HG03175 (cell line): ENCODE measurements at regions not wholly inside any gene's neighbourhood (a gene's known extent, or its start where the extent isn't known, plus 50 kb on each side); places are given as distances from the start of the nearest gene placed in this dataset.

Experiments
- ATAC-seq: cut with Tn5 transposase; IDR thresholded peaks from one replicate; pipeline ENCODE4 v1.9.1; 2021; ENCODE audit warnings: mild to moderate bottlenecking, moderate library complexity; ENCODE audit not compliant: unreplicated experiment

GRCh38 chr2:128623776-128624761 is 305.4 kb upstream of the HS6ST1 start:
- peak; percentile 65 for ATAC-seq

DNA sequence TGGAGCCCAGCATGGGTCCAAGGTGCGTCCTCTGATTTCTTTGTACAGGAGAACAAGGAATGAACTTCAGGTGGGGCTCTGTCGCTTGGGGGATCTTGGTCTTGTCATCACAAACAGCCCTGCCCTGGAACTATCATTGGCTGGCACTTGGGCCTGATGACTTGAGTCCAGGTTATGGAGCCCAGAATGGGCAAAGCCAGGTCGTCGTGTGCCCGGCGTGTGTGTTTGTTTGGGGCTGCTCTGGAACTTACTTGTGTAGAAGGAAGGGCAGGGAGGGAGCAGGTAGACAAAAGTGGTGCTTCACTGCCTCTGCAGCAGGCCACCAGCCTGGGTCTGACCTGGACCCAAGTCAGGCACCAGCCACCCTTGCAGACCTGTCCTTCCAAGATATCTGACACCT is 306.3 kb upstream of the HS6ST1 start:
- ATAC-seq = no peak

DNA sequence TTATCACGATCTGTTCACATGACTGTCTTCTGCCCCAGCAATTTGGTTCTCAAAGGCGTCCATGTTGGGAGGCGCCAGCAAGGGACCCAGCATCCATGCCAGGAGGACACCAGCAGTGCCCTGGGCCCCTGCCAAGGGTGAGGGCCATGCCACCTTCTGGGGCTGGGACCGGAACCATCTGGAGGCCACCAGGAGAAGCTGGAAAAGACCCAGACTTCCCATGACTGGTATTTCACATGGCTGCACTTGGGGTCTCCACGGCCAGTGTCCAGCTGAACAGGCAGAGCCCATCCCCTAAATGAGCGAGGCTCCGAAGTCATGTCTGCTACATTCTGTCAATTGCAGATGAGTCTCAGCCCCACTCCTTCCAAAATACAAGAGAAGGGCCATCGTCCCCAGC is 306.8 kb upstream of the HS6ST1 start:
- ATAC-seq = no peak

DNA sequence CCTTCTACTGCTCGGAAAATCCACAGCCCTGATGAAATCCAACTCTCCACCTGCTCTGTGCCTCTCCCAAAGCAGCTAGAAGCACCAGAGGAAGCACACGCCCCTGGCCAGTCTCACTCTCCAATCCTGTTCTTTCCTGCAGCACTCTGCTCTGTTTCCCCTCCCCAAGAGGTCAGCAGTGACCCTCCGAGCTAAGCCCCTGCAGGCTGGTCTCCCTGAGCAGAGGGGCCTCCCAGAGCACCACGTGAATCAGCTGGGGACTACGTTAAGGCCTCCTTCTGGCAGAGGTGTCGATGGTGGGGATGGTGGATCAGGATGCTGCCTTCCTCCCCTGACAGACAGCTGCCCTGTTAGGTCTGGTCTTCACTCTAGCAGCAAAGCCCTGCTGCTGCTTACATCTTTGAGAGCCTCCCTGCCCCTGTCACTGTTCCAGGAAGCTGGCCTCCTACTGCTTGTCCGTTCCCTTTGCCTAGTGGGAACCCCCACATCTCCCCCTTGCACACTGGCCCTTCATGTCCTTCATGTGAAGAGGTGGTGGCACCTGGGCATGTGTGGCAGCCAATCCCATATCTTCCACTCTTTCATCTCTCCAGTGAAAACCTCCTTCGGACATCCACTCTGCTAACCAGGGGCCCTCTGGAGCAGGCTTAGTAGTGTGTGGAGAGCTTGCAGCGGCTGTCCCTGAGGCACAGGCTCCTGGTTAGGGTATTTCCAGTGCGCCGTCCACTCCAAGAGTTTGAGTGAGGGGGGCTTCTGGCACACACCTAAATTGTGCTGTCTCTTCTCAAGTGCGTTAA is 307.5 kb upstream of the HS6ST1 start:
- no peak for ATAC-seq

- no peak for ATAC-seq
Observed at GRCh38 chr2:128626760-128627511, 308.3 kb upstream of the HS6ST1 start.

- no peak for ATAC-seq
Observed at GRCh38 chr2:128628206-128628605, 309.5 kb upstream of the HS6ST1 start.

- no peak for ATAC-seq
Observed at GRCh38 chr2:128628996-128629395, 310.3 kb upstream of the HS6ST1 start.

DNA sequence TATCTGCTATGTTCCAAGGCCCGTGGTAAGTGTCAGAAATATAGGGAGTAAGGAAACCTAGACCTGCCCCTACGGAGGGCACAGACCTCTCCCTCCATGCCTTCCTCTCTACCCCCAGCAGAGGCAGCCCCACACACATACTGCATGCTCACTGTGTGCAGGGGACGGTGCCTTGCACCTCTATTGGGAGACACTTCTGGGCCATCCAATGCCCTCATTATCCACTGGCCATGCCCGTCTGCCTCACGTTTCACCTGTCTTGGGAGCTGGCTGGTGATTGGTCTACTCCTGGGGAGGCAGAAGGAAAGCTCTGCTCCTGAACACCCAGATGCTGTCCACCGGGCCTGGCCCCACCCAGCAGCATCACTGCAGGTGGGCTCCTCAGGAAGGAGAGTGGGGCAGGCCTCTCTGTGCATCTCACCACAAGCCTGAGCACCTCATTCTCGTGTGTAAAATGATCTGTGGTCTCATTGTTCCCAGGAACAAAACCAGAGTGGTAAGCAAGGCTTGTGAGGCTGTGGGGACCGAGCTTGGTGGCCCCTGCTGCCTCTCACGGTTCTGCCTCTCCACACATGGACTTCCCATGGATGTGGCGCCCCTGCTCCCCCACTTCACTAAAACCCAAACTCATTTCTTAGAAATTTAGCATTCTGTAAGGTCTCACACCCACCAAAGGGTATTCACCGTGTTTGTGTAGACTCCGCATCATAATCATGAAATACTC is 312.5 kb upstream of the HS6ST1 start:
- ATAC-seq = no peak

DNA sequence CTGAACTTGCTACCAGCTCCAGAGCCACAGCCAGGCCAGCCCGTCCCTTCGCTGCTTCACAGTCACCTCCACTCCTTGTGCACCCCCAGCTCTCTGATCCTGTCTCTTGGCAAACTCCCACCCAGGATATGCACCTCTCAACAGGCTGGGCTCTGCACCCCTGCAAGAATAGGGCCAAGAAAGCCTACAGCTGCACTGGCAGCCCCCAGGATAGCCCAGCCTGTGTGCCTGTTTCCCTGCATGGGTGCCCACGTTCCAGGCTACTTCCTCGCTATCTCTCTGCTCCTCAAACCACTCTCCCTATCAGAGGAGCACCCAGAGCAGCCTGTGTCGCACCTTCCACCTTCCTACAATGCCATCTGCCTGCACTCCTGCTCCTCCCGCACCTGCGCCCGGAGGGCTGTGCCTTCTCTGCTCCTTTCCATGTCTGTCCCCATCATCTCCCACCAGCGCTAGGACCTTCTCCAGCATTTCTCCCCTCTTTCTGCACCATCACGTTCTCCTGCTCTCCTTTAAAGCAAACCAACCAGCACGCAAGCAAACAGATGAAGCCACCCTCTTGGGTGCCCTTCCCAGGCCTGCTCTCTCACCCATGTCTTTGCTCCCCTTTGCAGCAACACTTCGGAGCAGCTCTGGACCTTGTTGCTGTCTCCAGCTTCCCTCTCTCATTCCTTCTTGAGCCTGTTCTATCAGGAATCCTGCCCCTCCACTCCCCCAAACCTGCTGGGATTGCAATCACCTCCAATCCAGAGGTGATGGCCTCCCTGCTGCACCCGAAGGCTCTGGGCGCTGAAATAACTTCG is 313.2 kb upstream of the HS6ST1 start:
- no peak for ATAC-seq

- no peak for ATAC-seq
Observed at GRCh38 chr2:128632501-128632800, 313.8 kb upstream of the HS6ST1 start.

DNA sequence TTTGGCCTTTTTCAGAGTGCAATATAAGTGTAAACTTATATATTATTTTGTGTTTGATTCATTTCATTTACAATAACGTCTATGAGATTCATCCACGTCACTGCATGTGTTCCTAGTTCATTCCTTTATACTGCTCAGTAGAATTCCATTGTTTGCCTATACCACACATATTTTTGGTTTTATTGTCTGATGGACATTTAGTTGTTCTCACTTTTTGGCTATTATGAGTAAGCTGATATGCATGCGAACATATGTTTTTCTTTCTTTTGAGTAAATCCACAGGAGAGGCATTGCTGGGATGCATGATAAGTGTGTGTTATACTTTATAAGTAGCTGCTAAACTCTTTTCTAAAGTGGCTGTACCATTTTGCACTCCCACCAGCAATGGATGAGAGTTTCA is 314.8 kb upstream of the HS6ST1 start:
- no peak for ATAC-seq

- no peak for ATAC-seq
Observed at GRCh38 chr2:128635361-128635900, 316.8 kb upstream of the HS6ST1 start.

- ATAC-seq = no peak
Observed at GRCh38 chr2:128636802-128637147, 318.1 kb upstream of the HS6ST1 start.

GRCh38 chr2:128637481-128638155 is 318.9 kb upstream of the HS6ST1 start:
- ATAC-seq = no peak

DNA sequence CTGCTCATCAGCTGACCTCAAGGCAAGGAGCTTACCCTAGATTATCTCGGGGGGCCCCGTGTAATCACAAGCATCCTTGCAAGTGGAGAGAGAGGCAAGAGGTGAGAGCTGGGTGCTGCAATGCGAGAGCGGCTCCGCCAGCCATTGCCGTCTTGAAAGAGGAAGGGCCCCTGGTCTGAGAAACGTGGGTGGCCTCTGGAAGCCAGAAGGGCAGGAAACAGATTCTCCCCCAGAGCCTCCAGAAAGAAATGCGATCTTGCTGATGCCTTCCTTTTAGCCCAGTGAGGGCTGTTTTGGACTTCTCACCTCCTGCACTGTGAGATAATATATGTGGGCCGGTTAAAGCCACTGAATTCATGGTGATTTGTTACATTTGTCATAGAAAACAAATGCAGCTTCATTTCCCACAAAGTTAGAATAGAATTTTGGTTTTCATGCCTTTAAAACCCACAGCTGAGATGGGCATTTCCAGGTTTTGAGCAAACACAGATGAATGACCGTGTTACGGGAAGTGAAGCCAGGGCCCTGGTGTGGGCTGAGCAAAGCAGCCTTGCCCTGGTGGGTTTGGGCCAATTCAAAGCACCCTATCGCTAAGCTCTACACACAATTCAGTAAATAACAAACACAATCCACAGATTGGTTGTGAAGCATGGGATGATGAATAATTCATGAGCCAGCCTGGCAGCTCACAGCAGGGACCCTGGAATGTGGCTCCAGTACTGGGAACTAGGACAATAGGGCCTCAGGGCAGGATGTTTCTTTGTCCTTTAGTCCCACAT is 319.9 kb upstream of the HS6ST1 start:
- ATAC-seq = no peak

GRCh38 chr2:128639120-128639477 is 320.4 kb upstream of the HS6ST1 start:
- ATAC-seq = no peak

- ATAC-seq = no peak
Observed at GRCh38 chr2:128639693-128640092, 321.0 kb upstream of the HS6ST1 start.

- no peak for ATAC-seq
Observed at GRCh38 chr2:128640166-128640844, 321.6 kb upstream of the HS6ST1 start.
